H9 (cell line): ENCODE measurements at regions not wholly inside any gene's neighbourhood (a gene's known extent, or its start where the extent isn't known, plus 50 kb on each side); places are given as distances from the start of the nearest gene placed in this dataset.
"Not testable (repeated sequence)": the region's sequence is repeated elsewhere in the genome, so short reads cannot be mapped to it uniquely, and the experiment has no call there.

Experiments
- DNase-seq: peaks from one replicate; pipeline ENCODE4 v3.0.0-alpha.2; 2017
- H2AFZ ChIP-seq: one replicate; pipeline ENCODE4 v1.6.1; 2013; ENCODE audit warnings: mild to moderate bottlenecking, low read length, control low read depth, moderate library complexity
- H2AK5ac ChIP-seq: 2 replicates; pipeline ENCODE4 v1.6.1; 2013; ENCODE audit warnings: low read length, control low read depth, mixed read lengths; ENCODE audit not compliant: insufficient read length
- H2BK120ac ChIP-seq: one replicate; pipeline ENCODE4 v1.6.1; 2013; ENCODE audit warnings: low read depth, mild to moderate bottlenecking, low read length, control low read depth, inconsistent platforms; ENCODE audit not compliant: poor library complexity, severe bottlenecking
- H2BK12ac ChIP-seq: 2 replicates; pipeline ENCODE4 v1.6.1; 2013; ENCODE audit warnings: low read length, control low read depth, mixed read lengths, low read depth; ENCODE audit not compliant: insufficient read length
- H2BK15ac ChIP-seq: 2 replicates; pipeline ENCODE4 v1.6.1; 2013; ENCODE audit warnings: low read depth, low read length, control low read depth
- H2BK20ac ChIP-seq: one replicate; pipeline ENCODE4 v1.6.1; 2013; ENCODE audit warnings: low read depth, mild to moderate bottlenecking, low read length, control low read depth, inconsistent platforms; ENCODE audit not compliant: poor library complexity, severe bottlenecking
- H2BK5ac ChIP-seq: 2 replicates; pipeline ENCODE4 v1.6.1; 2013; ENCODE audit warnings: low read length, control low read depth, mixed read lengths; ENCODE audit not compliant: insufficient read length
- H3K14ac ChIP-seq: 2 replicates; pipeline ENCODE4 v1.6.1; 2013; ENCODE audit warnings: low read length, control low read depth; ENCODE audit not compliant: insufficient read depth
- H3K18ac ChIP-seq: 2 replicates; pipeline ENCODE4 v1.6.1; 2013; ENCODE audit warnings: low read depth, mild to moderate bottlenecking, mixed read lengths, low read length, control low read depth; ENCODE audit not compliant: insufficient read length
- H3K23ac ChIP-seq: 2 replicates; pipeline ENCODE4 v1.6.1; 2013; ENCODE audit warnings: low read length, control low read depth, mixed read lengths, low read depth; ENCODE audit not compliant: insufficient read length
- H3K23me2 ChIP-seq: 2 replicates; pipeline ENCODE4 v1.6.1; 2013; ENCODE audit warnings: low read depth, mild to moderate bottlenecking, mixed read lengths, low read length, control low read depth; ENCODE audit not compliant: insufficient read length, poor library complexity, severe bottlenecking
- H3K27ac ChIP-seq: 2 replicates; pipeline ENCODE4 v1.5.1; 2013; ENCODE audit warnings: low read length, control low read depth, mixed read lengths, low read depth; ENCODE audit not compliant: insufficient read length
- H3K27me3 ChIP-seq: 2 replicates; pipeline ENCODE4 v1.6.1; 2013; ENCODE audit warnings: low read length, control low read depth, inconsistent platforms; ENCODE audit not compliant: insufficient read depth
- H3K4ac ChIP-seq: 2 replicates; pipeline ENCODE4 v1.6.1; 2013; ENCODE audit warnings: low read depth, mild to moderate bottlenecking, control low read depth, inconsistent platforms, low read length, moderate library complexity
- H3K4me1 ChIP-seq: 2 replicates; pipeline ENCODE4 v1.6.1; 2013; ENCODE audit warnings: low read length, control low read depth, inconsistent platforms; ENCODE audit not compliant: insufficient read depth
- H3K4me2 ChIP-seq: 2 replicates; pipeline ENCODE4 v1.6.1; 2013; ENCODE audit warnings: low read length, control low read depth, mixed read lengths; ENCODE audit not compliant: insufficient read length, insufficient read depth
- H3K56ac ChIP-seq: 2 replicates; pipeline ENCODE4 v1.6.1; 2013; ENCODE audit warnings: low read depth, mild to moderate bottlenecking, mixed read lengths, low read length, control low read depth; ENCODE audit not compliant: insufficient read length
- H3K79me1 ChIP-seq: 2 replicates; pipeline ENCODE4 v1.6.1; 2013; ENCODE audit warnings: low read depth, mild to moderate bottlenecking, moderate library complexity, low read length, control low read depth, inconsistent platforms; ENCODE audit not compliant: insufficient read depth, poor library complexity, severe bottlenecking
- H3K79me2 ChIP-seq: 2 replicates; pipeline ENCODE4 v1.6.1; 2013; ENCODE audit warnings: low read length, control low read depth, inconsistent platforms; ENCODE audit not compliant: insufficient read depth
- H3K9ac ChIP-seq: 2 replicates; pipeline ENCODE4 v1.6.1; 2013; ENCODE audit warnings: low read length, control low read depth, mixed read lengths; ENCODE audit not compliant: insufficient read length; ENCODE audit errors: extremely low read depth
- H3K9me3 ChIP-seq: one replicate; pipeline ENCODE4 v1.6.1; 2013; ENCODE audit warnings: low read depth, low read length, inconsistent platforms; ENCODE audit not compliant: control insufficient read depth
- H3T11ph ChIP-seq: one replicate; pipeline ENCODE4 v1.6.1; 2013; ENCODE audit warnings: mild to moderate bottlenecking, low read length, control low read depth, inconsistent platforms
- H4K20me1 ChIP-seq: one replicate; pipeline ENCODE4 v1.6.1; 2013; ENCODE audit not compliant: control insufficient read depth, insufficient read length, insufficient read depth
- H4K5ac ChIP-seq: 2 replicates; pipeline ENCODE4 v1.6.1; 2013; ENCODE audit warnings: low read depth, mild to moderate bottlenecking, mixed read lengths, low read length, control low read depth; ENCODE audit not compliant: insufficient read length
- H4K8ac ChIP-seq: replicated peaks from 2 replicates; pipeline ENCODE4 v1.6.1; 2013; ENCODE audit warnings: low read length, control low read depth, mixed read lengths, low read depth; ENCODE audit not compliant: insufficient read length
- H4K91ac ChIP-seq: 2 replicates; pipeline ENCODE4 v1.6.1; 2013; ENCODE audit warnings: low read depth, mild to moderate bottlenecking, moderate library complexity, mixed read lengths, low read length, control low read depth; ENCODE audit not compliant: insufficient read length
- H3K27ac Mint-ChIP-seq, 3 experiments: 2 replicates in 2 of 3; 3 replicates in 1 of 3; pipeline ENCODE4 v1.8.0; 2020 to 2021; ENCODE audit warnings: mixed read lengths in 3 of 3, mild to moderate bottlenecking in 1 of 3, moderate library complexity in 1 of 3
- H3K27me3 Mint-ChIP-seq: 2 replicates; pipeline ENCODE4 v1.8.0; 2021; ENCODE audit warnings: low read depth, mild to moderate bottlenecking, moderate library complexity, mixed read lengths
- H3K36me3 Mint-ChIP-seq, 3 experiments: 2 replicates in 2 of 3; 3 replicates in 1 of 3; pipeline ENCODE4 v1.8.0; 2020 to 2021; ENCODE audit warnings: low read depth in 3 of 3, mixed read lengths in 3 of 3; ENCODE audit not compliant: insufficient read depth in 1 of 3
- H3K4me1 Mint-ChIP-seq, 2 experiments: 2 replicates each; pipeline ENCODE4 v1.8.0; 2020; ENCODE audit warnings: mixed read lengths in 2 of 2
- H3K4me3 Mint-ChIP-seq, 2 experiments: 2 replicates in 1 of 2; 3 replicates in 1 of 2; pipeline ENCODE4 v1.8.0; 2020 to 2021; ENCODE audit warnings: mild to moderate bottlenecking in 2 of 2, mixed read lengths in 2 of 2, moderate library complexity in 1 of 2
- H3K9me3 Mint-ChIP-seq, 2 experiments: 2 replicates in 1 of 2; 3 replicates in 1 of 2; pipeline ENCODE4 v1.8.0; 2020; ENCODE audit warnings: mild to moderate bottlenecking in 2 of 2, mixed read lengths in 2 of 2, moderate library complexity in 1 of 2
- WGBS: extraction: QIAGEN DNeasy Blood & Tissue Kit; methylation state at CpG from one replicate; pipeline ENCODE4 v1.1.7; 2013; ENCODE audit warnings: missing lambda C conversion rate, low lambda C conversion rate, mixed read lengths; ENCODE audit not compliant: insufficient read length; ENCODE audit errors: extremely low coverage; 5-methylcytosine and 5-hydroxymethylcytosine counted together

- not testable (repeated sequence) for H3K4me1 Mint-ChIP-seq, H3T11ph ChIP-seq, H2BK5ac ChIP-seq, H3K14ac ChIP-seq, H2BK120ac ChIP-seq, H3K23ac ChIP-seq, H4K91ac ChIP-seq, H3K4me3 Mint-ChIP-seq, H4K8ac ChIP-seq, H2AFZ ChIP-seq, H3K4me1 ChIP-seq, H3K9ac ChIP-seq, H3K36me3 Mint-ChIP-seq, H3K27me3 Mint-ChIP-seq, H3K79me2 ChIP-seq, H4K5ac ChIP-seq, H3K27ac ChIP-seq, H3K4ac ChIP-seq, H3K18ac ChIP-seq, H2BK12ac ChIP-seq, H3K27me3 ChIP-seq, H2BK15ac ChIP-seq, H4K20me1 ChIP-seq, H3K4me2 ChIP-seq, H2BK20ac ChIP-seq, H3K79me1 ChIP-seq, H3K27ac Mint-ChIP-seq, H3K23me2 ChIP-seq, DNase-seq, H2AK5ac ChIP-seq, H3K56ac ChIP-seq
- no CpG with 5 or more reads among the region's 17 CpGs for WGBS
- peaks cover 50 to 59% of the 10 kb centered on the region in 2 experiments for H3K9me3 Mint-ChIP-seq
- peaks cover 17% of the 10 kb centered on the region for H3K9me3 ChIP-seq
These were observed 83.0 kb downstream of the POTEC start for GRCh38 chr18:14460364-14460763.

GRCh38 chr18:14459826-14460225 lies 83.6 kb downstream of the POTEC start:
- H2BK20ac ChIP-seq, H2AFZ ChIP-seq, H4K5ac ChIP-seq, H3K27ac Mint-ChIP-seq, H3K4me1 Mint-ChIP-seq, H3K4me2 ChIP-seq, H3K14ac ChIP-seq, H3K79me2 ChIP-seq, H3T11ph ChIP-seq, H3K18ac ChIP-seq, H2AK5ac ChIP-seq, H3K9ac ChIP-seq, H3K27me3 ChIP-seq, H2BK15ac ChIP-seq, H3K23ac ChIP-seq, H3K23me2 ChIP-seq, H3K36me3 Mint-ChIP-seq, H3K4ac ChIP-seq, H2BK120ac ChIP-seq, H3K56ac ChIP-seq, H2BK12ac ChIP-seq, DNase-seq, H3K4me1 ChIP-seq, H4K20me1 ChIP-seq, H3K27ac ChIP-seq, H2BK5ac ChIP-seq, H3K27me3 Mint-ChIP-seq, H4K91ac ChIP-seq, H3K79me1 ChIP-seq, H4K8ac ChIP-seq, H3K4me3 Mint-ChIP-seq: not testable (repeated sequence)
- H3K9me3 Mint-ChIP-seq: peaks cover 50 to 61% of the 10 kb centered on the region in 2 experiments
- no CpG with 5 or more reads among the region's 23 CpGs for WGBS
- H3K9me3 ChIP-seq: peaks cover 17% of the 10 kb centered on the region
